ENCODE measurements at regions not wholly inside any gene's neighbourhood (a gene's known extent, or its start where the extent isn't known, plus 50 kb on each side); places are given as distances from the start of the nearest gene placed in this dataset.

GRCh38 chr2:237223201-237223861, 137.6 kb downstream of the COPS8 start:
- TF ChIP-seq CTCF (IDR thresholded peaks at IDR 0.05; ENCODE audit: insufficient read depth, low read length) (no peak), GABPA (IDR thresholded peaks at IDR 0.05; ENCODE audit: low read depth) (no peak), REST (IDR thresholded peaks at IDR 0.05; ENCODE audit: insufficient replicate concordance, low read depth) (no peak), POLR2AphosphoS5 (IDR thresholded peaks at IDR 0.05; ENCODE audit: low read depth) (no peak)
